ENCODE measurements at regions not wholly inside any gene's neighbourhood (a gene's known extent, or its start where the extent isn't known, plus 50 kb on each side); places are given as distances from the start of the nearest gene placed in this dataset.
A peak's percentile ranks its signal among the peaks of the same experiment; 100 is the strongest.

DNA sequence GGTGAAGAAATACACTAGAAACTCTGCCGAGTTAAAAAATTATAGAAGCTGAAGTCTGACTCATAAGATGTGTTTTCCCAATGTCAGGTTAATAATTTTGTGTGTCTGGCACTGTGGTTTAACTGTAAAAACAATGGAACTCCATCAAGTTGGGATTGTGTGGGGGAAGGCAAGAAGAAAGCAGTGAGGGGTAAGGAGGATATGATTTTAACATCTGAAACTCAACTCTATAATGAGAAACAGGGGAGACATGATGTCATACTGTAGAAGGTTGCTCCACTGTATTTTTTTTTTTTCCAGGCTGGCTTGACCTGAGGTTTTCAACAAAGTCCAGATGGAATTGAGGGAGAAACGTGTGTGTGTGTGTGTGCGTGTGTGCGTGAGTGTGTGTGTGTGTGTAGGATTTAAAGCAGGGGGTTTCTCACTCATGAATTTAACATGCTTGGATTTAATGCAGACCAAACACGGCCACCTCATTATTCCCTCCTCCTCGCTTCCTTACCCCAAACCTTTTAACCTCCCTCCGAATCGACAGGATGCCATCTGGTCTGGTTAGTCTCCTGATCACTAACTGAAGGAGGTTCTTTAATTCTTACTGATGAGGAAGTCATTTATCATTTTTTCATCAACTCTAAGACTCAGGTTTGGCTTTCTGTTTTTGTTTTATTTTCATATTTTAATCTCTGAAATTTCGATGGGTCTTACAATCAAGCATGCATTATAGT, 140.2 kb upstream of the LPAR1 start:
- no TSS peak for BruUV-seq (replicated peaks)
- H3K27ac ChIP-seq (ENCODE audit: control insufficient read depth, insufficient read depth): no peak overlapping the region
- no peak overlapping the region for H3K9ac ChIP-seq (ENCODE audit: control insufficient read depth, insufficient read depth, low read length)
- H3K27me3 ChIP-seq (replicated peaks in 1 of 2; ENCODE audit: control insufficient read depth in 2 of 2, insufficient read depth in 2 of 2, low read length in 1 of 2): no peaks in the 10 kb centered on the region
- ChIA-PET CTCF (interaction anchor here (1.2 to 2.3 kb wide), 3 partner anchors 120 to 142 kb away, joined by 3 to 9 read pairs (median 5); no protein-coding TSS in a partner anchor), RAD21 (ENCODE audit: unreplicated experiment) (interaction anchor here (0.7 to 1.8 kb wide), 6 partner anchors 17 to 408 kb away, joined by 3 to 7 read pairs (median 4); no protein-coding TSS in a partner anchor), SMC1A (ENCODE audit: uncharacterized antibody, unreplicated experiment) (interaction anchor here (0.8 to 2.2 kb wide), 12 partner anchors 14 to 555 kb away, joined by 3 to 9 read pairs (median 4); partner anchors contain the start of gene LPAR1), POLR2A (interaction anchor here (0.6 to 1.8 kb wide), 3 partner anchors 15 to 139 kb away, joined by 3 to 5 read pairs (median 4); no protein-coding TSS in a partner anchor)
- no peaks in the 10 kb centered on the region for H4K20me1 ChIP-seq (ENCODE audit: control insufficient read depth, insufficient read depth)
- H3K9me3 ChIP-seq (replicated peaks; ENCODE audit: control insufficient read depth, insufficient read depth, low read length): no peaks in the 10 kb centered on the region
- ATAC-seq: peak; percentile 71
- DNase-seq (ENCODE audit: low read depth, low spot score): no peak
- H3K4me3 ChIP-seq: no peak overlapping the region
- intact Hi-C loops (cut with micrococcal nuclease; ENCODE audit: unreplicated experiment) (no loop called here), in situ Hi-C loops (cut with MboI) (no loop called here)
- no peak overlapping the region for H2AFZ ChIP-seq (ENCODE audit: control insufficient read depth, low read depth, low read length)
- H3K79me2 ChIP-seq (ENCODE audit: control insufficient read depth, insufficient read depth, low read length): no peaks in the 10 kb centered on the region
- FAIRE-seq: no peak
- no peak overlapping the region for H3K4me2 ChIP-seq (ENCODE audit: control insufficient read depth, insufficient read depth)
- H3K4me1 ChIP-seq (ENCODE audit: control insufficient read depth, insufficient read depth, low read length): no peaks in the 10 kb centered on the region
- no peaks in the 10 kb centered on the region for H3K36me3 ChIP-seq (ENCODE audit: control insufficient read depth in 2 of 2, insufficient read depth in 2 of 2, low read length in 1 of 2)
- 19% methylated on average over 9 of the region's 9 CpGs for WGBS (ENCODE audit: insufficient coverage, insufficient replicate concordance, low lambda C conversion rate, missing lambda C conversion rate)
- TF ChIP-seq SMC3 (IDR thresholded peaks at IDR 0.05; ENCODE audit: borderline replicate concordance, low read length): no peak
- TF ChIP-seq RB1 (IDR thresholded peaks at IDR 0.05; ENCODE audit: borderline replicate concordance): no peak
- TF ChIP-seq BHLHE40 (IDR thresholded peaks at IDR 0.05; ENCODE audit: borderline replicate concordance in 1 of 2, low read depth in 2 of 2, low read length in 1 of 2): no peak
- TF ChIP-seq CBX3 (IDR thresholded peaks at IDR 0.05; ENCODE audit: borderline replicate concordance, low read depth): no peak
- TF ChIP-seq, protein P1, sequence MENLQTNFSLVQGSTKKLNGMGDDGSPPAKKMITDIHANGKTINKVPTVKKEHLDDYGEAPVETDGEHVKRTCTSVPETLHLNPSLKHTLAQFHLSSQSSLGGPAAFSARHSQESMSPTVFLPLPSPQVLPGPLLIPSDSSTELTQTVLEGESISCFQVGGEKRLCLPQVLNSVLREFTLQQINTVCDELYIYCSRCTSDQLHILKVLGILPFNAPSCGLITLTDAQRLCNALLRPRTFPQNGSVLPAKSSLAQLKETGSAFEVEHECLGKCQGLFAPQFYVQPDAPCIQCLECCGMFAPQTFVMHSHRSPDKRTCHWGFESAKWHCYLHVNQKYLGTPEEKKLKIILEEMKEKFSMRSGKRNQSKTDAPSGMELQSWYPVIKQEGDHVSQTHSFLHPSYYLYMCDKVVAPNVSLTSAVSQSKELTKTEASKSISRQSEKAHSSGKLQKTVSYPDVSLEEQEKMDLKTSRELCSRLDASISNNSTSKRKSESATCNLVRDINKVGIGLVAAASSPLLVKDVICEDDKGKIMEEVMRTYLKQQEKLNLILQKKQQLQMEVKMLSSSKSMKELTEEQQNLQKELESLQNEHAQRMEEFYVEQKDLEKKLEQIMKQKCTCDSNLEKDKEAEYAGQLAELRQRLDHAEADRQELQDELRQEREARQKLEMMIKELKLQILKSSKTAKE (IDR thresholded peaks at IDR 0.05; ENCODE audit: low read depth, poor library complexity, severe bottlenecking): peak; percentile 14
- no peak for TF ChIP-seq SUZ12 (IDR thresholded peaks at IDR 0.05; ENCODE audit: unreplicated experiment)
- TF ChIP-seq EED (IDR thresholded peaks at IDR 0.05; ENCODE audit: low read depth): peak; percentile 28; the same call in 1 of the 2 replicates
- TF ChIP-seq, protein P2, sequence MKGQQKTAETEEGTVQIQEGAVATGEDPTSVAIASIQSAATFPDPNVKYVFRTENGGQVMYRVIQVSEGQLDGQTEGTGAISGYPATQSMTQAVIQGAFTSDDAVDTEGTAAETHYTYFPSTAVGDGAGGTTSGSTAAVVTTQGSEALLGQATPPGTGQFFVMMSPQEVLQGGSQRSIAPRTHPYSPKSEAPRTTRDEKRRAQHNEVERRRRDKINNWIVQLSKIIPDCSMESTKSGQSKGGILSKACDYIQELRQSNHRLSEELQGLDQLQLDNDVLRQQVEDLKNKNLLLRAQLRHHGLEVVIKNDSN (IDR thresholded peaks at IDR 0.05; ENCODE audit: borderline replicate concordance, extremely low read length, insufficient read depth, low read depth, low read length): no peak
- TF ChIP-seq TARDBP (IDR thresholded peaks at IDR 0.05; ENCODE audit: borderline replicate concordance): no peak
- TF ChIP-seq SMAD1 (IDR thresholded peaks at IDR 0.05; ENCODE audit: low read depth, partially characterized antibody): no peak
- no peak for TF ChIP-seq NFYB (IDR thresholded peaks at IDR 0.05; ENCODE audit: insufficient read depth, low read depth, low read length)
- no peak for TF ChIP-seq YBX1 (IDR thresholded peaks at IDR 0.05)
- TF ChIP-seq NBN (IDR thresholded peaks at IDR 0.05): peak; percentile 59; the same call in 1 of the 2 replicates
- TF ChIP-seq NRF1 (conservative IDR thresholded peaks at IDR 0.05; ENCODE audit: low read depth, low read length): no peak
- no peak for TF ChIP-seq STAT3 (IDR thresholded peaks at IDR 0.05; ENCODE audit: low read depth, low read length)
- no peak for TF ChIP-seq POLR2AphosphoS2 (IDR thresholded peaks at IDR 0.05; ENCODE audit: low read depth, low read length)
- no peak for TF ChIP-seq EGR1 (IDR thresholded peaks at IDR 0.05; ENCODE audit: borderline replicate concordance in 1 of 2, low read depth in 2 of 2, low read length in 2 of 2)
- no peak for TF ChIP-seq MEF2B (IDR thresholded peaks at IDR 0.05; ENCODE audit: partially characterized antibody, poor library complexity, severe bottlenecking)
- TF ChIP-seq IRF4 (IDR thresholded peaks at IDR 0.05; ENCODE audit: low read depth, low read length): no peak
- TF ChIP-seq, protein P3, sequence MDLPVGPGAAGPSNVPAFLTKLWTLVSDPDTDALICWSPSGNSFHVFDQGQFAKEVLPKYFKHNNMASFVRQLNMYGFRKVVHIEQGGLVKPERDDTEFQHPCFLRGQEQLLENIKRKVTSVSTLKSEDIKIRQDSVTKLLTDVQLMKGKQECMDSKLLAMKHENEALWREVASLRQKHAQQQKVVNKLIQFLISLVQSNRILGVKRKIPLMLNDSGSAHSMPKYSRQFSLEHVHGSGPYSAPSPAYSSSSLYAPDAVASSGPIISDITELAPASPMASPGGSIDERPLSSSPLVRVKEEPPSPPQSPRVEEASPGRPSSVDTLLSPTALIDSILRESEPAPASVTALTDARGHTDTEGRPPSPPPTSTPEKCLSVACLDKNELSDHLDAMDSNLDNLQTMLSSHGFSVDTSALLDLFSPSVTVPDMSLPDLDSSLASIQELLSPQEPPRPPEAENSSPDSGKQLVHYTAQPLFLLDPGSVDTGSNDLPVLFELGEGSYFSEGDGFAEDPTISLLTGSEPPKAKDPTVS (IDR thresholded peaks at IDR 0.05; ENCODE audit: low read depth, low read length): no peak

All from GM12878 (cell line).